HepG2 (cell line): ENCODE measurements at regions not wholly inside any gene's neighbourhood (a gene's known extent, or its start where the extent isn't known, plus 50 kb on each side); places are given as distances from the start of the nearest gene placed in this dataset.
A peak's percentile ranks its signal among the peaks of the same experiment; 100 is the strongest.

Experiments
- ARID5B ChIP-seq: IDR thresholded peaks from 2 replicates; pipeline ENCODE4 v1.4.0; 2020; ENCODE audit warnings: mild to moderate bottlenecking, missing genetic modification reagents
- ATF7 ChIP-seq, 2 experiments: fragments of 450-650 bp in 1 of 2; sonication (generic) in 1 of 2; formaldehyde crosslinking in 1 of 2; IDR thresholded peaks; 2 replicates each; pipeline versions ENCODE4 v1.4.0 to v1.6.1; 2016 to 2020; ENCODE audit warnings: antibody characterized with exemption in 1 of 2, mild to moderate bottlenecking in 1 of 2, missing genetic modification reagents in 1 of 2
- CBX2 ChIP-seq, 2 experiments: fragments of 200-600 bp in 1 of 2; sonication (generic); formaldehyde crosslinking in 1 of 2; IDR thresholded peaks; 2 replicates each; pipeline versions ENCODE4 v1.7.0 to v1.8.1; 2018 to 2022; ENCODE audit warnings: low read depth in 2 of 2, low read length in 1 of 2, mild to moderate bottlenecking in 1 of 2, missing genetic modification reagents in 1 of 2
- CSRNP1 ChIP-seq: sonication (generic); formaldehyde crosslinking; IDR thresholded peaks from 2 replicates; pipeline ENCODE4 v1.8.1; 2023; ENCODE audit warnings: mild to moderate bottlenecking, missing genetic modification reagents
- DZIP1 ChIP-seq: sonication (generic); formaldehyde crosslinking; IDR thresholded peaks from 2 replicates; pipeline ENCODE4 v1.5.0; 2020; ENCODE audit warnings: mild to moderate bottlenecking, missing genetic modification reagents
- ELF4 ChIP-seq: sonication (generic); formaldehyde crosslinking; IDR thresholded peaks from 2 replicates; pipeline ENCODE4 v1.5.0; 2020; ENCODE audit warnings: missing genetic modification reagents, mild to moderate bottlenecking, moderate library complexity, borderline replicate concordance
- HDAC2 ChIP-seq: sonication (generic); formaldehyde crosslinking; IDR thresholded peaks from 2 replicates; pipeline ENCODE4 v1.4.0; 2020; ENCODE audit warnings: missing genetic modification reagents
- MTA3 ChIP-seq: sonication (generic); formaldehyde crosslinking; IDR thresholded peaks from 2 replicates; pipeline ENCODE4 v1.4.0; 2020; ENCODE audit warnings: missing genetic modification reagents
- RBAK ChIP-seq: sonication (generic); formaldehyde crosslinking; IDR thresholded peaks from 2 replicates; pipeline ENCODE4 v1.5.1; 2020; ENCODE audit warnings: mild to moderate bottlenecking, missing genetic modification reagents
- TBP ChIP-seq: sonication (generic); formaldehyde crosslinking; IDR thresholded peaks from 2 replicates; pipeline ENCODE4 v1.5.0; 2020; ENCODE audit warnings: missing genetic modification reagents
- THAP11 ChIP-seq: IDR thresholded peaks from 2 replicates; pipeline ENCODE4 v1.6.1; 2016; ENCODE audit warnings: missing biosample characterization, missing genetic modification reagents
- ZBTB21 ChIP-seq: sonication (generic); formaldehyde crosslinking; IDR thresholded peaks from 2 replicates; pipeline ENCODE4 v1.4.0; 2020; ENCODE audit warnings: missing genetic modification reagents
- ZBTB25 ChIP-seq: IDR thresholded peaks from 2 replicates; pipeline ENCODE4 v1.6.1; 2018; ENCODE audit warnings: missing genetic modification reagents
- ZNF296 ChIP-seq: sonication (generic); formaldehyde crosslinking; conservative IDR thresholded peaks from 2 replicates; pipeline ENCODE4 v1.5.0; 2020; ENCODE audit warnings: mild to moderate bottlenecking, missing genetic modification reagents
- ZNF563 ChIP-seq: sonication (generic); formaldehyde crosslinking; IDR thresholded peaks from 2 replicates; pipeline ENCODE4 v1.8.0; 2022; ENCODE audit warnings: mild to moderate bottlenecking, moderate library complexity, missing genetic modification reagents
- ZNF792 ChIP-seq: IDR thresholded peaks from 2 replicates; pipeline ENCODE4 v1.6.1; 2016
- ZNF850 ChIP-seq: sonication (generic); formaldehyde crosslinking; conservative IDR thresholded peaks from 2 replicates; pipeline ENCODE4 v1.9.0; 2021; ENCODE audit warnings: mild to moderate bottlenecking, missing genetic modification reagents

GRCh38 chr15:53193149-53193548 lies 403.0 kb upstream of the ONECUT1 start (continued):
- TF ChIP-seq ZNF296 (CRISPR knock-in tag) (no peak), ZBTB25 (CRISPR knock-in tag) (peak; percentile 76; the same call in 1 of the 2 replicates), TBP (CRISPR knock-in tag) (no peak), ZNF850 (no peak), ZBTB21 (CRISPR knock-in tag) (no peak), HDAC2 (CRISPR knock-in tag) (peak; percentile 42; the same call in 1 of the 2 replicates), CSRNP1 (CRISPR knock-in tag) (no peak), ZNF792 (peak; percentile 75; the same call in 1 of the 2 replicates), RBAK (no peak), DZIP1 (no peak), ATF7 (IDR thresholded peaks at IDR 0.05) (no peak), ATF7 (CRISPR knock-in tag; IDR thresholded peaks at IDR 0.05) (no peak), ELF4 (CRISPR knock-in tag) (no peak), CBX2 (IDR thresholded peaks at IDR 0.05; ENCODE audit: low read depth, low read length) (no peak), CBX2 (CRISPR knock-in tag; IDR thresholded peaks at IDR 0.05; ENCODE audit: low read depth) (no peak), ZNF563 (CRISPR knock-in tag) (no peak), ARID5B (CRISPR knock-in tag) (peak; percentile 39; the same call in 1 of the 2 replicates), MTA3 (CRISPR knock-in tag) (no peak), THAP11 (CRISPR knock-in tag) (peak; percentile 48; the same call in 1 of the 2 replicates)
